ENCODE measurements at regions not wholly inside any gene's neighbourhood (a gene's known extent, or its start where the extent isn't known, plus 50 kb on each side); places are given as distances from the start of the nearest gene placed in this dataset.
"Not testable (repeated sequence)": the region's sequence is repeated elsewhere in the genome, so short reads cannot be mapped to it uniquely, and the experiment has no call there.

GRCh38 chr18:71336576-71337210 is 1047.8 kb downstream of the SOCS6 start:
- no peak for DNase-seq

- no peak for DNase-seq
Measured at GRCh38 chr18:71329563-71329962, 1040.7 kb downstream of the SOCS6 start.

- no peak for DNase-seq
Measured at GRCh38 chr18:71329114-71329513, 1040.3 kb downstream of the SOCS6 start.

GRCh38 chr18:71327850-71328249 is 1039.0 kb downstream of the SOCS6 start:
- no peak for DNase-seq

- DNase-seq, result no peak
Measured at GRCh38 chr18:71327441-71327840, 1038.6 kb downstream of the SOCS6 start.

GRCh38 chr18:71326826-71327225 is 1038.0 kb downstream of the SOCS6 start:
- no peak for DNase-seq

- DNase-seq, result no peak
Measured at GRCh38 chr18:71324356-71324755, 1035.5 kb downstream of the SOCS6 start.

- DNase-seq, result no peak
Measured at GRCh38 chr18:71322201-71322600, 1033.4 kb downstream of the SOCS6 start.

- DNase-seq, result no peak
Measured at GRCh38 chr18:71321319-71321718, 1032.5 kb downstream of the SOCS6 start.

- DNase-seq, result no peak
Measured at GRCh38 chr18:71304856-71305255, 1016.0 kb downstream of the SOCS6 start.

GRCh38 chr18:71303743-71304142 is 1014.9 kb downstream of the SOCS6 start:
- DNase-seq, result not testable (repeated sequence)

GRCh38 chr18:71301596-71301995 is 1012.8 kb downstream of the SOCS6 start:
- no peak for DNase-seq

GRCh38 chr18:71294201-71294600 is 1005.4 kb downstream of the SOCS6 start:
- not testable (repeated sequence) for DNase-seq

- no peak for DNase-seq
Measured at GRCh38 chr18:71293322-71293721, 1004.5 kb downstream of the SOCS6 start.

- no peak for DNase-seq
Measured at GRCh38 chr18:71287268-71287667, 998.4 kb downstream of the SOCS6 start.

GRCh38 chr18:71252351-71252865 is 963.6 kb downstream of the SOCS6 start:
- DNase-seq, result no peak

- no peak for DNase-seq
Measured at GRCh38 chr18:71250191-71250590, 961.3 kb downstream of the SOCS6 start.

GRCh38 chr18:71249791-71250190 is 960.9 kb downstream of the SOCS6 start:
- DNase-seq, result no peak

GRCh38 chr18:71242981-71243380 is 954.1 kb downstream of the SOCS6 start:
- no peak for DNase-seq

GRCh38 chr18:71238974-71239624 is 950.3 kb downstream of the SOCS6 start:
- no peak for DNase-seq

- no peak for DNase-seq
Measured at GRCh38 chr18:71237641-71238040, 948.8 kb downstream of the SOCS6 start.

- DNase-seq, result no peak
Measured at GRCh38 chr18:71233177-71233576, 944.3 kb downstream of the SOCS6 start.

GRCh38 chr18:71223486-71223885 is 934.6 kb downstream of the SOCS6 start:
- DNase-seq, result no peak

- DNase-seq, result no peak
Measured at GRCh38 chr18:71221405-71221804, 932.6 kb downstream of the SOCS6 start.

GRCh38 chr18:71212739-71213138 is 923.9 kb downstream of the SOCS6 start:
- not testable (repeated sequence) for DNase-seq
